Neural cell (in vitro differentiated cells): ENCODE measurements at regions not wholly inside any gene's neighbourhood (a gene's known extent, or its start where the extent isn't known, plus 50 kb on each side); places are given as distances from the start of the nearest gene placed in this dataset.

Experiments
- H2AFZ ChIP-seq: fragments of 200-600, 300-800 bp; sonication (generic), shearing (Covaris generic); 2 replicates; pipeline ENCODE4 v1.6.0; 2014; ENCODE audit warnings: low read depth, mild to moderate bottlenecking, antibody characterized with exemption, low read length, moderate library complexity
- H3F3A ChIP-seq: fragments of 200-600 bp; shearing (Covaris generic); 2 replicates; pipeline ENCODE4 v1.6.1; 2016; ENCODE audit warnings: mild to moderate bottlenecking, moderate library complexity, mixed read lengths, antibody characterized with exemption, low read length; ENCODE audit not compliant: insufficient read depth, poor library complexity, severe bottlenecking
- H3K27ac ChIP-seq: fragments of 200-600, 300-800 bp; sonication (generic), shearing (Covaris generic); 2 replicates; pipeline ENCODE4 v1.5.1; 2014; ENCODE audit warnings: mild to moderate bottlenecking, low read length, moderate library complexity
- H3K27me3 ChIP-seq: fragments of 300-800, 200-600 bp; sonication (generic), shearing (Covaris generic); 2 replicates; pipeline ENCODE4 v1.6.0; 2014; ENCODE audit warnings: mild to moderate bottlenecking, low read depth, low read length, moderate library complexity; ENCODE audit not compliant: insufficient read depth
- H3K36me3 ChIP-seq: fragments of 300-800, 200-600 bp; sonication (generic), shearing (Covaris generic); 2 replicates; pipeline ENCODE4 v1.5.1; 2014; ENCODE audit warnings: mild to moderate bottlenecking, antibody characterized with exemption, low read length, moderate library complexity; ENCODE audit not compliant: insufficient read depth
- H3K4me2 ChIP-seq: fragments of 300-800, 200-600 bp; sonication (generic), shearing (Covaris generic); 2 replicates; pipeline ENCODE4 v1.6.0; 2014; ENCODE audit warnings: mild to moderate bottlenecking, low read length
- H3K4me3 ChIP-seq: fragments of 300-800, 200-600 bp; sonication (generic), shearing (Covaris generic); 2 replicates; pipeline ENCODE4 v1.5.1; 2014; ENCODE audit warnings: mild to moderate bottlenecking, low read length, moderate library complexity
- H3K79me2 ChIP-seq: fragments of 200-600 bp; shearing (Covaris generic); replicated peaks from 2 replicates; pipeline ENCODE4 v1.6.0; 2014; ENCODE audit warnings: mild to moderate bottlenecking, low read length, moderate library complexity; ENCODE audit not compliant: insufficient read depth
- H3K9ac ChIP-seq: fragments of 300-800, 200-600 bp; sonication (generic), shearing (Covaris generic); 2 replicates; pipeline ENCODE4 v1.6.1; 2016; ENCODE audit warnings: mild to moderate bottlenecking, low read length, mixed read lengths
- H3K9me2 ChIP-seq: fragments of 200-600 bp; shearing (Covaris generic); 2 replicates; pipeline ENCODE4 v1.6.1; 2016; ENCODE audit warnings: mild to moderate bottlenecking, low read length, mixed read lengths; ENCODE audit not compliant: insufficient read depth
- H3K9me3 ChIP-seq: fragments of 200-600, 300-800 bp; sonication (generic), shearing (Covaris generic); 2 replicates; pipeline ENCODE4 v1.6.1; 2016; ENCODE audit warnings: mild to moderate bottlenecking, mixed run types, low read length, moderate library complexity, mixed read lengths
- H4K20me1 ChIP-seq: fragments of 200-600 bp; shearing (Covaris generic); 2 replicates; pipeline ENCODE4 v1.6.1; 2016; ENCODE audit warnings: mild to moderate bottlenecking, mixed run types; ENCODE audit not compliant: insufficient read depth
- EP300 ChIP-seq: fragments of 450-650 bp; conservative IDR thresholded peaks from 2 replicates; pipeline ENCODE4 v1.6.1; 2014; ENCODE audit warnings: antibody characterized with exemption, mild to moderate bottlenecking, moderate library complexity; ENCODE audit not compliant: poor library complexity, severe bottlenecking
- EZH2 ChIP-seq: fragments of 200-600, 300-800 bp; shearing (Covaris generic), sonication (generic); IDR thresholded peaks from 2 replicates; pipeline ENCODE4 v1.6.1; 2014; ENCODE audit warnings: antibody characterized with exemption, low read length, borderline replicate concordance, mild to moderate bottlenecking; ENCODE audit not compliant: insufficient read depth, poor library complexity, severe bottlenecking
- MXI1 ChIP-seq: fragments of 450-650 bp; conservative IDR thresholded peaks from 2 replicates; pipeline ENCODE4 v1.6.1; 2014; ENCODE audit warnings: antibody characterized with exemption, mild to moderate bottlenecking; ENCODE audit not compliant: poor library complexity, severe bottlenecking
- POLR2AphosphoS5 ChIP-seq: IDR thresholded peaks from 2 replicates; pipeline ENCODE4 v1.6.1; 2012
- RAD21 ChIP-seq: fragments of 450-650 bp; conservative IDR thresholded peaks from 2 replicates; pipeline ENCODE4 v1.6.1; 2014; ENCODE audit warnings: antibody characterized with exemption, mild to moderate bottlenecking, moderate library complexity
- SMC3 ChIP-seq: fragments of 450-650 bp; conservative IDR thresholded peaks from 2 replicates; pipeline ENCODE4 v1.6.1; 2014; ENCODE audit warnings: antibody characterized with exemption, mild to moderate bottlenecking, moderate library complexity; ENCODE audit not compliant: poor library complexity
- TAF1 ChIP-seq: IDR thresholded peaks from 2 replicates; pipeline ENCODE4 v1.6.1; 2012; ENCODE audit warnings: low read depth
- TF ChIP-seq, protein P1 (sequence below): IDR thresholded peaks from 2 replicates; pipeline ENCODE4 v1.6.1; 2012; ENCODE audit warnings: borderline replicate concordance
- TF ChIP-seq, protein P2 (sequence below): fragments of 450-650 bp; IDR thresholded peaks from 2 replicates; pipeline ENCODE4 v1.5.1; 2014; ENCODE audit warnings: antibody characterized with exemption, mild to moderate bottlenecking, moderate library complexity; ENCODE audit not compliant: poor library complexity, severe bottlenecking

DNA sequence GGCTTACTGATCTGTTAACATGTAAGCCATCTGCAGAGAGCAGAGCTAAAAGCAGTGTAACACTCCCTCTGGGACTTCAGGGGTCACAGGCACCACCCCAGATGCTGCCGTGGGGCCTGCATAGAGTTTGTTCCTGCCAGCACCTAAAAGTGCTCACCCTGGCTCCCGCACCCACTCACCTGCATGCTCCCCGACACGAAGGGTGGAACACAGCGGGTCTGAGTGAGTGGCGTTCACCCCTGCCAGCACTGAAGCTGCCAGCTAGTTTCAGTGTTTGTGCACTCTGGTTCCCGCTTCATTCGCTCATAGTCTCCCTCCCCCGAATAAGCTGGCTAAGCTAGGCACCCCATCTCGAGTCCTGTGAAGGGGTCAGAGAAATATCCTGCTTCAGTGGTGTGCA is 1681.0 kb downstream of the NCAM2 start:
- no peaks in the 10 kb centered on the region for H3K9me3 ChIP-seq
- no peaks in the 10 kb centered on the region for H3K9me2 ChIP-seq
- H3K4me3 ChIP-seq, result no peak overlapping the region
- H3K9ac ChIP-seq, result no peak overlapping the region
- H2AFZ ChIP-seq, result no peak overlapping the region
- no peak overlapping the region for H3K4me2 ChIP-seq
- H3K36me3 ChIP-seq, result no peaks in the 10 kb centered on the region
- TF ChIP-seq EZH2 (no peak), SMC3 (no peak), POLR2AphosphoS5 (no peak), RAD21 (no peak)
- TF ChIP-seq, protein P1, sequence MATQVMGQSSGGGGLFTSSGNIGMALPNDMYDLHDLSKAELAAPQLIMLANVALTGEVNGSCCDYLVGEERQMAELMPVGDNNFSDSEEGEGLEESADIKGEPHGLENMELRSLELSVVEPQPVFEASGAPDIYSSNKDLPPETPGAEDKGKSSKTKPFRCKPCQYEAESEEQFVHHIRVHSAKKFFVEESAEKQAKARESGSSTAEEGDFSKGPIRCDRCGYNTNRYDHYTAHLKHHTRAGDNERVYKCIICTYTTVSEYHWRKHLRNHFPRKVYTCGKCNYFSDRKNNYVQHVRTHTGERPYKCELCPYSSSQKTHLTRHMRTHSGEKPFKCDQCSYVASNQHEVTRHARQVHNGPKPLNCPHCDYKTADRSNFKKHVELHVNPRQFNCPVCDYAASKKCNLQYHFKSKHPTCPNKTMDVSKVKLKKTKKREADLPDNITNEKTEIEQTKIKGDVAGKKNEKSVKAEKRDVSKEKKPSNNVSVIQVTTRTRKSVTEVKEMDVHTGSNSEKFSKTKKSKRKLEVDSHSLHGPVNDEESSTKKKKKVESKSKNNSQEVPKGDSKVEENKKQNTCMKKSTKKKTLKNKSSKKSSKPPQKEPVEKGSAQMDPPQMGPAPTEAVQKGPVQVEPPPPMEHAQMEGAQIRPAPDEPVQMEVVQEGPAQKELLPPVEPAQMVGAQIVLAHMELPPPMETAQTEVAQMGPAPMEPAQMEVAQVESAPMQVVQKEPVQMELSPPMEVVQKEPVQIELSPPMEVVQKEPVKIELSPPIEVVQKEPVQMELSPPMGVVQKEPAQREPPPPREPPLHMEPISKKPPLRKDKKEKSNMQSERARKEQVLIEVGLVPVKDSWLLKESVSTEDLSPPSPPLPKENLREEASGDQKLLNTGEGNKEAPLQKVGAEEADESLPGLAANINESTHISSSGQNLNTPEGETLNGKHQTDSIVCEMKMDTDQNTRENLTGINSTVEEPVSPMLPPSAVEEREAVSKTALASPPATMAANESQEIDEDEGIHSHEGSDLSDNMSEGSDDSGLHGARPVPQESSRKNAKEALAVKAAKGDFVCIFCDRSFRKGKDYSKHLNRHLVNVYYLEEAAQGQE, result no peak
- no peaks in the 10 kb centered on the region for H4K20me1 ChIP-seq
- H3K27ac ChIP-seq, result no peak overlapping the region
- H3K79me2 ChIP-seq, result no peaks in the 10 kb centered on the region
- H3K27me3 ChIP-seq, result no peaks in the 10 kb centered on the region
- no peaks in the 10 kb centered on the region for H3F3A ChIP-seq

DNA sequence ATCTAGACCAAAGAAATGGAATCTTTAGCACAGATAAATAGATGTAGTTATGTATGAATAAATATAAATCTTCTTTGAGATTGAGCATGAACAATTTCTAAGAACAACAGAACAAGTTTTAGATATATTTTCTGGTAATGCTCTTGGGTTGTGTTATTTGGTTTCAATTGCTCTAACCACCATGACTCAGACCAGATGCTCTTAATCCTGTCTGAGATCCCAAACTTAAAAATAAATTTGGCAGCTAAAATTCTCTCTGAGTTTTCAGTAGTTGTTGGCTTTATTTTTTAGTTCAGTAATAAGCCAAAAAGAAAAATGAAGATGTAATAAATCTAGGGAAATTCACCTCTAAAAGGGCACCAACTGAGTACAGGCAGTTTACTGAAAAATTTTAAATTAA is 1693.4 kb downstream of the NCAM2 start:
- H3K27ac ChIP-seq, result no peak overlapping the region

DNA sequence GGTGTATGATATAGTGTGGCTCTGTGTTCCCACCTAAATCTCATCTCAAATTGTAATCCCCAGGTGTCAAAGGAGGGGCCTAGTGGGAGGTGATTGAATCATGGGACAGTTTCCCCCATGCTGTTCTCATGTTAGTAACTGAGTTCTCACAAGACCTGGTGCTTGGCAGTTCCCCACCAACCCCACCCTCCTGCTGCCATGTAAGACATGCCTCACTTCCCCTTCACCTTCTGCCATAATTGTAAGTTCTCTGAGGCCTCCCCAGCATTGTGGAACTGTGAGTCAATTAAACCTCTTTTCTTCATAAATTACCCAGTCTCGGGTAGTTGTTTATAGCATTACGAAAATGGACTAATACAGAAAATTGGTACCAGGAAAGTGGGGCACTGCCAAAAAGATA is 1705.3 kb downstream of the NCAM2 start:
- no peaks in the 10 kb centered on the region for H3K36me3 ChIP-seq
- no peak overlapping the region for H3K27ac ChIP-seq
- no peak overlapping the region for H3K9ac ChIP-seq
- H3F3A ChIP-seq, result no peaks in the 10 kb centered on the region
- no peaks in the 10 kb centered on the region for H3K9me3 ChIP-seq
- H3K4me3 ChIP-seq, result no peak overlapping the region
- H4K20me1 ChIP-seq, result no peaks in the 10 kb centered on the region
- H2AFZ ChIP-seq, result no peak overlapping the region
- H3K9me2 ChIP-seq, result no peaks in the 10 kb centered on the region
- no peak overlapping the region for H3K4me2 ChIP-seq
- no peaks in the 10 kb centered on the region for H3K27me3 ChIP-seq
- no peaks in the 10 kb centered on the region for H3K79me2 ChIP-seq
- TF ChIP-seq, protein P1, result no peak
- TF ChIP-seq EP300 (no peak), RAD21 (no peak), SMC3 (no peak), EZH2 (no peak)
- TF ChIP-seq, protein P2, sequence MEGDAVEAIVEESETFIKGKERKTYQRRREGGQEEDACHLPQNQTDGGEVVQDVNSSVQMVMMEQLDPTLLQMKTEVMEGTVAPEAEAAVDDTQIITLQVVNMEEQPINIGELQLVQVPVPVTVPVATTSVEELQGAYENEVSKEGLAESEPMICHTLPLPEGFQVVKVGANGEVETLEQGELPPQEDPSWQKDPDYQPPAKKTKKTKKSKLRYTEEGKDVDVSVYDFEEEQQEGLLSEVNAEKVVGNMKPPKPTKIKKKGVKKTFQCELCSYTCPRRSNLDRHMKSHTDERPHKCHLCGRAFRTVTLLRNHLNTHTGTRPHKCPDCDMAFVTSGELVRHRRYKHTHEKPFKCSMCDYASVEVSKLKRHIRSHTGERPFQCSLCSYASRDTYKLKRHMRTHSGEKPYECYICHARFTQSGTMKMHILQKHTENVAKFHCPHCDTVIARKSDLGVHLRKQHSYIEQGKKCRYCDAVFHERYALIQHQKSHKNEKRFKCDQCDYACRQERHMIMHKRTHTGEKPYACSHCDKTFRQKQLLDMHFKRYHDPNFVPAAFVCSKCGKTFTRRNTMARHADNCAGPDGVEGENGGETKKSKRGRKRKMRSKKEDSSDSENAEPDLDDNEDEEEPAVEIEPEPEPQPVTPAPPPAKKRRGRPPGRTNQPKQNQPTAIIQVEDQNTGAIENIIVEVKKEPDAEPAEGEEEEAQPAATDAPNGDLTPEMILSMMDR, result no peak

More for the DNA sequence above, 1693.4 kb downstream of the NCAM2 start:
- Histone ChIP-seq H3K4me3 (no peak overlapping the region), H3K9me3 (no peaks in the 10 kb centered on the region), H3F3A (no peaks in the 10 kb centered on the region), H3K4me2 (no peak overlapping the region), H4K20me1 (no peaks in the 10 kb centered on the region), H3K79me2 (no peaks in the 10 kb centered on the region), H3K9me2 (no peaks in the 10 kb centered on the region), H3K9ac (no peak overlapping the region), H2AFZ (no peak overlapping the region), H3K27me3 (no peaks in the 10 kb centered on the region), H3K36me3 (no peaks in the 10 kb centered on the region)
- TF ChIP-seq EZH2 (no peak), TAF1 (no peak), EP300 (no peak), MXI1 (no peak), RAD21 (no peak), SMC3 (no peak)
- TF ChIP-seq, protein P2, result no peak
